Naive thymus-derived CD4-positive, alpha-beta T cell (primary cell): ENCODE measurements at regions not wholly inside any gene's neighbourhood (a gene's known extent, or its start where the extent isn't known, plus 50 kb on each side); places are given as distances from the start of the nearest gene placed in this dataset.

Experiments used
- ATAC-seq: fragments of 150-1000 bp; cut with Tn5 transposase; 2 replicates; pipeline ENCODE4 v1.10.0; 2021; ENCODE audit warnings: mild to moderate bottlenecking, moderate library complexity
- CTCF ChIA-PET: fragments of 350-600 bp; sonication (Branson Sonifier 250); formaldehyde crosslinking; loops from one replicate; lab custom pipeline; 2021; ENCODE audit warnings: antibody characterized with exemption; lab: Charles Lee
- POLR2A ChIA-PET: fragments of 350-600 bp; sonication (Branson Sonifier 250); formaldehyde crosslinking; loops from one replicate; lab custom pipeline; 2021; ENCODE audit warnings: antibody characterized with exemption, inconsistent platforms; lab: Charles Lee
- DNase-seq, 9 donors: peaks; one replicate each; pipeline versions ENCODE4 v3.0.0 to v3.0.0-alpha.2; 2020 to 2022; ENCODE audit warnings: mixed read lengths in 1 of 9
- H3K27ac ChIP-seq: one replicate; pipeline ENCODE4 v1.7.0; 2013; ENCODE audit warnings: mild to moderate bottlenecking, low read depth, low read length, moderate library complexity
- H3K27me3 ChIP-seq, 2 donors: one replicate each; pipeline ENCODE4 v1.7.0; 2013; ENCODE audit warnings: low read length in 2 of 2, mild to moderate bottlenecking in 2 of 2, moderate library complexity in 2 of 2; ENCODE audit not compliant: control insufficient read depth in 2 of 2, insufficient read depth in 2 of 2
- H3K36me3 ChIP-seq, 3 experiments: 1 replicate in 2 of 3; 2 replicates in 1 of 3; pipeline ENCODE4 v1.7.0; 2013; ENCODE audit warnings: low read length in 3 of 3, mild to moderate bottlenecking in 3 of 3, moderate library complexity in 1 of 3; ENCODE audit not compliant: insufficient read depth in 3 of 3, control insufficient read depth in 2 of 3
- H3K4me1 ChIP-seq, 2 donors: one replicate each; pipeline ENCODE4 v1.7.0; 2013; ENCODE audit warnings: low read length in 2 of 2, mild to moderate bottlenecking in 2 of 2, moderate library complexity in 1 of 2; ENCODE audit not compliant: control insufficient read depth in 2 of 2, insufficient read depth in 2 of 2
- H3K4me3 ChIP-seq: 2 replicates; pipeline ENCODE4 v1.7.0; 2013; ENCODE audit warnings: mild to moderate bottlenecking, low read length
- H3K9me3 ChIP-seq, 3 experiments: 1 replicate in 2 of 3; 2 replicates in 1 of 3; pipeline ENCODE4 v1.7.0; 2013; ENCODE audit warnings: low read length in 3 of 3; ENCODE audit not compliant: control insufficient read depth in 2 of 3
- H3K27ac Mint-ChIP-seq, 9 donors: one replicate each; pipeline ENCODE4 v1.8.0; 2020 to 2022; ENCODE audit warnings: mixed read lengths in 9 of 9, mild to moderate bottlenecking in 8 of 9, moderate library complexity in 5 of 9, inconsistent platforms in 2 of 9
- H3K27me3 Mint-ChIP-seq, 5 donors: one replicate each; pipeline ENCODE4 v1.8.0; 2021 to 2022; ENCODE audit warnings: mixed read lengths in 5 of 5, mild to moderate bottlenecking in 1 of 5
- H3K36me3 Mint-ChIP-seq, 5 donors: one replicate each; pipeline ENCODE4 v1.8.0; 2020 to 2022; ENCODE audit warnings: mixed read lengths in 5 of 5, mild to moderate bottlenecking in 3 of 5, inconsistent platforms in 1 of 5
- H3K4me1 Mint-ChIP-seq, 7 donors: one replicate each; pipeline ENCODE4 v1.8.0; 2020 to 2022; ENCODE audit warnings: mixed read lengths in 7 of 7, mild to moderate bottlenecking in 3 of 7, inconsistent platforms in 1 of 7
- H3K4me3 Mint-ChIP-seq, 10 donors: one replicate each; pipeline ENCODE4 v1.8.0; 2020 to 2022; ENCODE audit warnings: mild to moderate bottlenecking in 10 of 10, mixed read lengths in 10 of 10, moderate library complexity in 6 of 10, inconsistent platforms in 2 of 10
- H3K9me3 Mint-ChIP-seq, 11 donors: one replicate each; pipeline ENCODE4 v1.8.0; 2020 to 2022; ENCODE audit warnings: mixed read lengths in 11 of 11, mild to moderate bottlenecking in 4 of 11, inconsistent platforms in 1 of 11, moderate library complexity in 1 of 11
- intact Hi-C, 2 donors: fragments of 100-400 bp; cut with micrococcal nuclease; formaldehyde crosslinking; loops; one replicate each; pipeline ENCODE4 v1.15.1; 2023

DNA sequence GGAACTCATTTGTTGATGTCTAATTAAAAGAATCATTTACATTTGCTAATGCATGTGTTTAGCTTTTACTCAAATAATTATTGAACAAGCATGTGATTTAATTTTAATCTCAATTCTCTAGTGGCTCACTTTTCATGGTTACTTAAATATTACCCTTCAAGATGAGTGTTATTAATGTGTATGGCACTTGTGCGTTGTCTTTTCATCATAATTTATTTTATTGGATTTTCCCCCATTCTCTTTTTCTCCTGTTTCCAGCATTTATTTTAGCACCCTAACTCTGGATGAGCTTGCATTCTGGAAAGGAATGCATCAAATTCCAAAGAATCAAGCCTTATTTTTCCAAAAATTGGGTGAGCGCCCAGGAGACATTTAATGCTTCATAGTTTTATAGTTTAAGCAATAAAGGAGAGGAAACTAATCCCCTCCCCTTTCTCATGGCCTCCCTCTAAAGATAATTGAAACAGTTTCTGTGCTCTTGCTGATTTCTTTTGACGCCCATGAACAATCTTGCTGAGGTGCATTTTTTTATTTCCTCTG, 191.1 kb upstream of the FAT4 start:
- CTCF ChIA-PET: no interaction called here
- Mint-ChIP-seq H3K4me1 (no peaks in the 10 kb centered on the region), H3K27me3 (no peaks in the 10 kb centered on the region), H3K4me3 (no peak overlapping the region), H3K36me3 (no peaks in the 10 kb centered on the region), H3K27ac (no peak overlapping the region), H3K9me3 (peaks cover 0 to 10% (median 0%) of the 10 kb centered on the region in 11 donors)
- intact Hi-C loops: no loop called here
- H3K27ac ChIP-seq: no peak overlapping the region
- no peaks in the 10 kb centered on the region for H3K4me1 ChIP-seq
- H3K36me3 ChIP-seq: no peaks in the 10 kb centered on the region
- H3K27me3 ChIP-seq: no peaks in the 10 kb centered on the region
- DNase-seq: no peak
- no peak for ATAC-seq
- H3K4me3 ChIP-seq: no peak overlapping the region
- H3K9me3 ChIP-seq: no peaks in the 10 kb centered on the region
- POLR2A ChIA-PET: no interaction called here

DNA sequence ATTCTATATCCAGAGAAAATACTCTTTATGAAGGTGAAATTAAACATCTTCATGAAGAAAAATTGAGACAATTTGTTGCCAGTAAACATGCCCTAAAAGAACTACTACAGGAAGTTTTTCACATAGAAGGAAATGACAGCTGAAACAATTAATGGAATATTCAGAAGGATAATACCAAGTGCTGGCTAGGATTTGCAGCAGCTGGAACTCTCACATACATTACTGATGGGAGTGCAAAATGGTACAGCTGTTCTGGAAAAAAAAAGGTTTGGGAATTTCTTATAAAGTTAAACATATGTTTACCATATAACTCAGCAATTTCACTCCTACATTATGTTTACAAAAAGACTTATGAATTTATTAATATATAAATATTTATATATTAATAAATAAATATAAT, 193.2 kb upstream of the FAT4 start:
- H3K27me3 Mint-ChIP-seq: no peaks in the 10 kb centered on the region
- no peak overlapping the region for H3K27ac Mint-ChIP-seq
- POLR2A ChIA-PET: no interaction called here

DNA sequence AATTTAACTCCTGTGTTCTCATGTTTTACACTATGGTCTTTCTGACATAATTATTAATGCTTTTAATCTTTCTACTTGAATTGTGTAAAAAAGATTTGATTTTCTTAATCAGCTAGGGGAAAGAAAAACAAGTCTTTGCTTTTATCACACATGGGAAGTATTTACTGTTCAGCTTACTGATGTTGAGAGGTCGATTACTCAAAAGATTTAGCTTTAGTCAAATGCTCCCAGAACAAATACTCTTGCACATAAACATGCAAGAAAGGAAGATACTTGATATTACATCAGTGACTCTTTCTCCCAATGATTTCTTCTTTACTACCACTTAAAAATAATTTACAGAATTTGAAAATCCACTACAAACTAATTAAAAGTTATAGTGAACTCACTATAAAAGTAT, 198.3 kb upstream of the FAT4 start:
- ChIA-PET POLR2A (no interaction called here), CTCF (no interaction called here)
- no peaks in the 10 kb centered on the region for H3K4me1 Mint-ChIP-seq
- H3K4me3 ChIP-seq: no peak overlapping the region
- no peak for ATAC-seq
- intact Hi-C loops: no loop called here
- no peaks in the 10 kb centered on the region for H3K4me1 ChIP-seq
- no peaks in the 10 kb centered on the region for H3K27me3 ChIP-seq
- H3K4me3 Mint-ChIP-seq: no peak overlapping the region
- H3K9me3 Mint-ChIP-seq: peaks cover 0 to 4% (median 0%) of the 10 kb centered on the region in 11 donors
- H3K36me3 ChIP-seq: no peaks in the 10 kb centered on the region
- H3K27me3 Mint-ChIP-seq: no peaks in the 10 kb centered on the region
- DNase-seq: no peak
- no peak overlapping the region for H3K27ac ChIP-seq
- no peak overlapping the region for H3K27ac Mint-ChIP-seq
- no peaks in the 10 kb centered on the region for H3K9me3 ChIP-seq
- H3K36me3 Mint-ChIP-seq: no peaks in the 10 kb centered on the region

More for the DNA sequence above, 193.2 kb upstream of the FAT4 start:
- Histone ChIP-seq H3K4me1 (no peaks in the 10 kb centered on the region), H3K4me3 (no peak overlapping the region), H3K9me3 (no peaks in the 10 kb centered on the region), H3K27ac (no peak overlapping the region), H3K36me3 (no peaks in the 10 kb centered on the region), H3K27me3 (no peaks in the 10 kb centered on the region)
- no peaks in the 10 kb centered on the region for H3K36me3 Mint-ChIP-seq
- H3K4me1 Mint-ChIP-seq: no peaks in the 10 kb centered on the region
- ATAC-seq (no peak), DNase-seq (no peak)
- H3K4me3 Mint-ChIP-seq: no peak overlapping the region
- CTCF ChIA-PET: no interaction called here
- peaks cover 0 to 10% (median 0%) of the 10 kb centered on the region in 11 donors for H3K9me3 Mint-ChIP-seq
- intact Hi-C loops: no loop called here

DNA sequence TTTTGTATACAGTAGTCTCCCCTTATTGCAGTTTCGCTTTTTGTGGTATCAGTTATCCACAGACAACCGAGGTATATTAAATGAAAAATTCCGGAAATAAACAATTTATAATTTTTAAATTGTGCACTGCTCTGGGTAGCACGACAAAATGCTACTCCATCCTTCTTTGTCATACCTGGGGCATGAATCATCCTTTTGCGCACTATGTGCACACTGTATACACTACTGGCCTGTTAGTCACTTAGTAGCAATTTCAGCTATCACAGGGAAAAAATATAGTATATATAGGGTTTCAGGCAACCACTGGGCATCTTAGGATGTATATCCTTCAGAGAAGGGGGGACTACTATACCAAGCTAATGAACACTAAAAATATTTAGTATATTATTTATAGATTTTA, 198.8 kb upstream of the FAT4 start:
- Histone ChIP-seq H3K36me3 (no peaks in the 10 kb centered on the region), H3K27me3 (no peaks in the 10 kb centered on the region), H3K4me1 (no peaks in the 10 kb centered on the region), H3K4me3 (no peak overlapping the region), H3K9me3 (no peaks in the 10 kb centered on the region), H3K27ac (no peak overlapping the region)
- no peak for ATAC-seq
- no peaks in the 10 kb centered on the region for H3K27me3 Mint-ChIP-seq
- no peak for DNase-seq
- H3K4me3 Mint-ChIP-seq: no peak overlapping the region
- intact Hi-C loops: no loop called here
- no peaks in the 10 kb centered on the region for H3K4me1 Mint-ChIP-seq
- no peaks in the 10 kb centered on the region for H3K36me3 Mint-ChIP-seq
- ChIA-PET CTCF (no interaction called here), POLR2A (no interaction called here)
- no peak overlapping the region for H3K27ac Mint-ChIP-seq
- H3K9me3 Mint-ChIP-seq: peaks cover 0 to 6% (median 2%) of the 10 kb centered on the region in 11 donors

DNA sequence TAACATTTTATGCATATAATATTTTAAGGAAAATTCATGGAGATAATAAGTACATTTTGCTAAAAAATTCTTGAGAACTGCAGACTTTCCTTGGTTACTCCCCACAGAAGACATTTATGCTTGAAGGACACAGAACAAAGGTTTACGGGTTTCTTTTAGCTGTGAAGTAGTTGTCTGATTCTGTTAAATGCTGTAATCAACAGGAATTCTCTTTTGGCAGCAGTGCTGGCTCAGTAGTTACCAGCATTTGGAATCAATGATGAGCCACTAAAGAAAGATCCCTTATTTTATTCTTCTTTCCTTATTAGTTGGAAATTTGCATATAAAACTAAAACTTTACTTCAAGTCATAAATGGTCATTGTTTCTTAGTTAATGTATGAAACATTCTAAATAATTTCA, 199.3 kb upstream of the FAT4 start:
- no peaks in the 10 kb centered on the region for H3K4me1 Mint-ChIP-seq
- H3K27me3 Mint-ChIP-seq: no peaks in the 10 kb centered on the region
- intact Hi-C loops: no loop called here
- no peaks in the 10 kb centered on the region for H3K4me1 ChIP-seq
- H3K36me3 ChIP-seq: no peaks in the 10 kb centered on the region
- CTCF ChIA-PET: no interaction called here
- H3K27ac Mint-ChIP-seq: no peak overlapping the region
- H3K27me3 ChIP-seq: no peaks in the 10 kb centered on the region
- H3K27ac ChIP-seq: no peak overlapping the region
- H3K9me3 ChIP-seq: no peaks in the 10 kb centered on the region
- no peaks in the 10 kb centered on the region for H3K36me3 Mint-ChIP-seq
- H3K4me3 Mint-ChIP-seq: no peak overlapping the region
- ATAC-seq (no peak), DNase-seq (no peak)
- H3K4me3 ChIP-seq: no peak overlapping the region
- POLR2A ChIA-PET: no interaction called here
- H3K9me3 Mint-ChIP-seq: peaks cover 0 to 6% (median 2%) of the 10 kb centered on the region in 11 donors

DNA sequence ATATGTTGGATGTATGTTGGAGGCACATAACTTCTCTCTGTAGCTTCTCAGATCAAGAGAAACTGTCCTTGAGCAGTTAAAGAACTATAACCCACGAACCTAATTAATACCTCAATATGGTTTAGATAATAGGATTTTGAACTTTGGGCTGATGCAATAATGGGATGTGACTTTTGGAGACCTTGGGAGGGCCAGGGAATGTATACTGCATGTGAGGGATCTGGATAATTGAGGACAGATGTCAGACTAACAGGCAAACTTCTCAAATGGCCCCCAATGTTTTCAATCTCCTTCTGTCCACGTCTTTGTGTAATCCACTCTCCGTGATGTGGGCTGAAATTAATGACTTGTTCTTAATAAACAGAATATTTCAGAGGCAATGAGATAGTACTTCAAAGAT, 202.2 kb upstream of the FAT4 start:
- no peak for ATAC-seq
- Mint-ChIP-seq H3K27ac (no peak overlapping the region), H3K36me3 (no peaks in the 10 kb centered on the region), H3K27me3 (no peaks in the 10 kb centered on the region), H3K4me3 (no peak overlapping the region), H3K9me3 (peaks cover 0 to 6% (median 2%) of the 10 kb centered on the region in 11 donors), H3K4me1 (no peaks in the 10 kb centered on the region)
- CTCF ChIA-PET: no interaction called here
- no peak overlapping the region for H3K27ac ChIP-seq
- intact Hi-C loops: no loop called here
- DNase-seq: no peak
- H3K4me3 ChIP-seq: no peak overlapping the region
- no peaks in the 10 kb centered on the region for H3K9me3 ChIP-seq
- POLR2A ChIA-PET: no interaction called here
- H3K27me3 ChIP-seq: no peaks in the 10 kb centered on the region
- H3K4me1 ChIP-seq: no peaks in the 10 kb centered on the region
- no peaks in the 10 kb centered on the region for H3K36me3 ChIP-seq

DNA sequence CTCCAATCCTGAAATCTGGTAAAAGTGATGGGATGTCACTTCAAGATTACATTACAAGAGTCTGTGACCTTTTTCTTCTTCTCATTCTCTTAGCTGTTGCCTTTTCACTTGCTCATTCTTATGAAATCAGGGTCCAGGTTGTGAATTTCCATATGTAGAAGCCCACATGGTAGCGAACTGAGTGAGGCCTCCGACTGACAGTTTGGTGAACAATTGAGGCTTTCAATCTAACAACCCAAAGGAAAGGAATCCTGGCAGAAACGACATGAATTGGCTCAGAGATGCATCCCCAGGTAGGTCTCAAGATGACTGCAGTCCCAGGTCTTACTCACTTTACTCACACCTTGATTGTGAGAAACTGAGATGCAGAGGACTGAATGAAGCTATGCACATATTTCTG, 203.4 kb upstream of the FAT4 start:
- intact Hi-C loops: no loop called here
- ATAC-seq (no peak), DNase-seq (no peak)
- Mint-ChIP-seq H3K9me3 (peaks cover 0 to 6% (median 2%) of the 10 kb centered on the region in 11 donors), H3K36me3 (no peaks in the 10 kb centered on the region), H3K4me1 (no peaks in the 10 kb centered on the region), H3K27me3 (no peaks in the 10 kb centered on the region), H3K4me3 (no peak overlapping the region), H3K27ac (no peak overlapping the region)
- Histone ChIP-seq H3K4me1 (no peaks in the 10 kb centered on the region), H3K9me3 (no peaks in the 10 kb centered on the region), H3K27ac (no peak overlapping the region), H3K4me3 (no peak overlapping the region), H3K27me3 (no peaks in the 10 kb centered on the region), H3K36me3 (no peaks in the 10 kb centered on the region)
- POLR2A ChIA-PET: no interaction called here
- CTCF ChIA-PET: no interaction called here
